ENCODE measurements at regions not wholly inside any gene's neighbourhood (a gene's known extent, or its start where the extent isn't known, plus 50 kb on each side); places are given as distances from the start of the nearest gene placed in this dataset.
"Not testable (repeated sequence)": the region's sequence is repeated elsewhere in the genome, so short reads cannot be mapped to it uniquely, and the experiment has no call there.

DNA sequence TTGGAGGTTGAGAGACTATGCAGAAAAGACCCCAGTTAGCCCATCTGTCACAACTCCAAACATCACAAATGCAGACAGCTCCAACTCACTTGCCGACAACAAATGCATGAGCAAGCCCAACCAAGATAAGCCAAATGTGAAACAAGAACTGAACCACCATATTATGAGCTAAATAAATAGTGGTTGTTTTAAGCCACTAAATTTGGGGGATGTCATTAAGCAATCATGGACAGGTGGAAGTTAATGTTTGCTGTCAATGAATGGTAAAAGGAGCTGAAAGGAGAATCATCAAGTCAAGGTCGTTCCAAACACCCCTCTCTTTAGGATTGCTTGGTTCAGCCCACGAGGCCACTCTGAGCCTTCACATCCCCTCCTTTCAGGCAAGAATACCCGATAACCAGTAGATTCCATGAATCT lies 71.2 kb upstream of the PLCB4 start:
- H3K79me1 ChIP-seq (ENCODE audit: low read depth, low read length), result no peaks in the 10 kb centered on the region
- no peak overlapping the region for H3K27ac ChIP-seq (replicated peaks; ENCODE audit: low read length)
- no peak overlapping the region for H4K91ac ChIP-seq (ENCODE audit: low read depth, low read length, poor library complexity)
- H2BK15ac ChIP-seq (ENCODE audit: low read length), result no peak overlapping the region
- no peak overlapping the region for H3K14ac ChIP-seq (ENCODE audit: low read length)
- no peak overlapping the region for H4K8ac ChIP-seq (ENCODE audit: low read depth, low read length)
- no peak overlapping the region for H2BK5ac ChIP-seq (ENCODE audit: low read length)
- H3K4ac ChIP-seq (ENCODE audit: low read length), result no peak overlapping the region
- H3K9me3 ChIP-seq (replicated peaks in 1 of 2; ENCODE audit: control insufficient read depth in 2 of 2, insufficient read depth in 1 of 2, low read depth in 1 of 2, low read length in 2 of 2), result peaks cover 2 to 3% of the 10 kb centered on the region in 2 donors
- H2BK12ac ChIP-seq (ENCODE audit: low read length), result no peak overlapping the region
- H3K4me3 ChIP-seq (ENCODE audit: low read length in 2 of 2), result peak overlapping the region in 1 of 2 donors; percentile 49
- no peak overlapping the region for H3K4me2 ChIP-seq (ENCODE audit: insufficient read depth, low read length, poor library complexity, severe bottlenecking)
- no peak overlapping the region for H3K23ac ChIP-seq (ENCODE audit: low read depth, low read length, poor library complexity)
- no peak overlapping the region for H3K9ac ChIP-seq (ENCODE audit: low read depth, low read length, poor library complexity)
- H3K27me3 ChIP-seq (ENCODE audit: control insufficient read depth in 3 of 3, insufficient read depth in 3 of 3, low read depth in 1 of 3, low read length in 3 of 3), result no peaks in the 10 kb centered on the region
- DNase-seq (ENCODE audit: low spot score), result no peak
- H3K36me3 ChIP-seq (replicated peaks in 1 of 2; ENCODE audit: control insufficient read depth in 2 of 2, insufficient read depth in 2 of 2, low read length in 2 of 2), result no peaks in the 10 kb centered on the region
- H3K4me1 ChIP-seq (ENCODE audit: control insufficient read depth in 2 of 2, insufficient read depth in 1 of 2, low read depth in 1 of 2, low read length in 2 of 2), result peaks cover 7 to 8% of the 10 kb centered on the region in 2 donors
- H2AK5ac ChIP-seq (ENCODE audit: low read depth, low read length), result no peak overlapping the region
- no CpG with 5 or more reads among the region's 4 CpGs for WGBS, 2 donors (ENCODE audit: extremely low coverage in 2 of 2, insufficient read length in 2 of 2, insufficient replicate concordance in 1 of 2)
- H2BK120ac ChIP-seq (ENCODE audit: low read depth, low read length), result no peak overlapping the region
- peak overlapping the region; percentile 89 for H2AFZ ChIP-seq (ENCODE audit: low read length)
- no peak overlapping the region for H3K18ac ChIP-seq (ENCODE audit: low read length)

DNA sequence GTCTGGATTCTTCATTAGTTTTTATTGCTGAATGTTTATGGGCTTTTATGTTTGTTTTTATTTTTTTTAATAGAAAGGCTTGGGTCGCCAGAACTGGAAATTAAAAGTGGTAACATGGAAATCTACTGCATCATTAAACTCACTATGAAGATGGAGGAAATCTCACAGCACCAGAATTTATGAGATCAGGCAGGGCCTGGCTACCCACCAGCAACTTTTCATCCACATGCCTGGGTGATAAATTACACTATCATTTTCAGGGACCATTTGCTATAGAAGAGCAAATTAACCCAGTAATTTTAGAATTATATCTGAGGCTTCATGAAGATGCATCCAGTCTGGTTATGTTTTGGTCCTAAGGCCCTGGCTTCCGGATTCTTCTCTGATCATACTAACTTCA lies 57.8 kb upstream of the PLCB4 start:
- Histone ChIP-seq H2BK5ac (ENCODE audit: low read length) (no peak overlapping the region), H3K9me3 (replicated peaks in 1 of 2; ENCODE audit: control insufficient read depth in 2 of 2, insufficient read depth in 1 of 2, low read depth in 1 of 2, low read length in 2 of 2) (no peaks in the 10 kb centered on the region), H2AFZ (ENCODE audit: low read length) (no peak overlapping the region), H4K91ac (ENCODE audit: low read depth, low read length, poor library complexity) (no peak overlapping the region), H3K79me1 (ENCODE audit: low read depth, low read length) (no peaks in the 10 kb centered on the region), H2BK15ac (ENCODE audit: low read length) (no peak overlapping the region), H3K4ac (ENCODE audit: low read length) (no peak overlapping the region), H3K14ac (ENCODE audit: low read length) (no peak overlapping the region), H3K36me3 (replicated peaks in 1 of 2; ENCODE audit: control insufficient read depth in 2 of 2, insufficient read depth in 2 of 2, low read length in 2 of 2) (no peaks in the 10 kb centered on the region), H3K27me3 (ENCODE audit: control insufficient read depth in 3 of 3, insufficient read depth in 3 of 3, low read depth in 1 of 3, low read length in 3 of 3) (no peaks in the 10 kb centered on the region), H3K4me1 (ENCODE audit: control insufficient read depth in 2 of 2, insufficient read depth in 1 of 2, low read depth in 1 of 2, low read length in 2 of 2) (peaks cover 1 to 9% of the 10 kb centered on the region in 2 donors), H3K27ac (replicated peaks; ENCODE audit: low read length) (no peak overlapping the region), H3K23ac (ENCODE audit: low read depth, low read length, poor library complexity) (no peak overlapping the region), H3K9ac (ENCODE audit: low read depth, low read length, poor library complexity) (no peak overlapping the region), H3K4me3 (ENCODE audit: low read length in 2 of 2) (no peak overlapping the region), H3K4me2 (ENCODE audit: insufficient read depth, low read length, poor library complexity, severe bottlenecking) (no peak overlapping the region), H2BK120ac (ENCODE audit: low read depth, low read length) (no peak overlapping the region), H3K18ac (ENCODE audit: low read length) (no peak overlapping the region), H2AK5ac (ENCODE audit: low read depth, low read length) (no peak overlapping the region), H4K8ac (ENCODE audit: low read depth, low read length) (no peak overlapping the region), H2BK12ac (ENCODE audit: low read length) (no peak overlapping the region)
- no peak for DNase-seq (ENCODE audit: low spot score)
- WGBS, 2 donors (ENCODE audit: extremely low coverage in 2 of 2, insufficient read length in 2 of 2, insufficient replicate concordance in 1 of 2), result no CpG with 5 or more reads among the region's 2 CpGs

DNA sequence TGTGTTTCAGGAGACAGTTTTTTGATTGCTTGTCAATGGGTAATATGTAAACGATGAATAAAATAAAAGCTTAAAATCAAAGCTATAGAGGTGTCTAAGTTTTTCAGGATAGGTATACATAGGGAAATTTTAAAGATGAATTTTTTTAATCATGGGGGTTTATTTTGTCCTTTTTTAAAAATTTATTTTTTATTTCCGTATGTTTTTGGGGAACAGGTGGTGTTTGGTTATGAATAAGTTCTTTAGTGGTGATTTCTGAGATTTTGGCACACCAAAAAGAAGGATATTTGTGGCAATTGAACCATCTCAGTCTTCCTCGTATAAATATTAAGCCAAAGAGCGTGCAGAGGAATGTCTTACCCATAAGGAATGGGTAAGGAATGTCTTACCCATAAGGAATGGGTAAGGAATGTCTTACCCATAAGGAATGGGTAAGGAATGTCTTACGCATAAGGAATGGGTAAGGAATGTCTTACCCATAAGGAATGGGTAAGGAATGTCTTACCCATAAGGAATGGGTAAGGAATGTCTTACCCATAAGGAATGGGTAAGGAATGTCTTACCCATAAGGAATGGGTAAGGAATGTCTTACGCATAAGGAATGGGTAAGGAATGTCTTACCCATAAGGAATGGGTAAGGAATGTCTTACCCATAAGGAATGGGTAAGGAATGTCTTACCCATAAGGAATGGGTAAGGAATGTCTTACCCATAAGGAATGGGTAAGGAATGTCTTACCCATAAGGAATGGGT lies 53.5 kb upstream of the PLCB4 start:
- not testable (repeated sequence) for H3K79me1 ChIP-seq (ENCODE audit: low read depth, low read length); H2BK120ac ChIP-seq (ENCODE audit: low read depth, low read length); DNase-seq (ENCODE audit: low spot score); H2BK12ac ChIP-seq (ENCODE audit: low read length); H3K27ac ChIP-seq (replicated peaks; ENCODE audit: low read length); H3K9me3 ChIP-seq (replicated peaks in 1 of 2; ENCODE audit: control insufficient read depth in 2 of 2, insufficient read depth in 1 of 2, low read depth in 1 of 2, low read length in 2 of 2); H3K9ac ChIP-seq (ENCODE audit: low read depth, low read length, poor library complexity); H3K18ac ChIP-seq (ENCODE audit: low read length); H2AFZ ChIP-seq (ENCODE audit: low read length); H2BK15ac ChIP-seq (ENCODE audit: low read length); H3K14ac ChIP-seq (ENCODE audit: low read length); H3K23ac ChIP-seq (ENCODE audit: low read depth, low read length, poor library complexity); H3K4me2 ChIP-seq (ENCODE audit: insufficient read depth, low read length, poor library complexity, severe bottlenecking); H3K4ac ChIP-seq (ENCODE audit: low read length); H3K36me3 ChIP-seq (replicated peaks in 1 of 2; ENCODE audit: control insufficient read depth in 2 of 2, insufficient read depth in 2 of 2, low read length in 2 of 2); H3K27me3 ChIP-seq (ENCODE audit: control insufficient read depth in 3 of 3, insufficient read depth in 3 of 3, low read depth in 1 of 3, low read length in 3 of 3); H3K4me3 ChIP-seq (ENCODE audit: low read length in 2 of 2); H2AK5ac ChIP-seq (ENCODE audit: low read depth, low read length); H4K91ac ChIP-seq (ENCODE audit: low read depth, low read length, poor library complexity); H3K4me1 ChIP-seq (ENCODE audit: control insufficient read depth in 2 of 2, insufficient read depth in 1 of 2, low read depth in 1 of 2, low read length in 2 of 2); H4K8ac ChIP-seq (ENCODE audit: low read depth, low read length); H2BK5ac ChIP-seq (ENCODE audit: low read length)
- WGBS, 2 donors (ENCODE audit: extremely low coverage in 2 of 2, insufficient read length in 2 of 2, insufficient replicate concordance in 1 of 2), result no CpG with 5 or more reads among the region's 6 CpGs

DNA sequence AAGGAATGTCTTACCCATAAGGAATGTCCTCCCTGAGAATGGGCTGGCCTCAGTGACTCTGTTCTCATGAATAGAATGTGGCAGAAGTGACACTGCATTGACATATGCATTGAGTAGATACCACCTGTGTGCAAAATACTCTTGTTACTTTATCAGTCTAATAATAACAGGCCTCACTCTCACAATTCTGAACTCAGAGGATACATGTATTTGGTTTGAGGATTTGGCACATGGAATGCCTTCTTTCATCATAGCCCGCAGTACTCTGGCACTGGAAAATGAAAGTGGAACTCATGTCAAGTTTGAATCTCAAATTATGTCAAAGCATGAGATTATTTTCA lies 52.9 kb upstream of the PLCB4 start:
- Histone ChIP-seq H2BK12ac (ENCODE audit: low read length) (no peak overlapping the region), H4K91ac (ENCODE audit: low read depth, low read length, poor library complexity) (no peak overlapping the region), H3K4me3 (ENCODE audit: low read length in 2 of 2) (no peak overlapping the region), H2BK15ac (ENCODE audit: low read length) (no peak overlapping the region), H3K14ac (ENCODE audit: low read length) (no peak overlapping the region), H2AFZ (ENCODE audit: low read length) (no peak overlapping the region), H3K27me3 (ENCODE audit: control insufficient read depth in 3 of 3, insufficient read depth in 3 of 3, low read depth in 1 of 3, low read length in 3 of 3) (no peaks in the 10 kb centered on the region), H3K18ac (ENCODE audit: low read length) (no peak overlapping the region), H3K9me3 (replicated peaks in 1 of 2; ENCODE audit: control insufficient read depth in 2 of 2, insufficient read depth in 1 of 2, low read depth in 1 of 2, low read length in 2 of 2) (no peaks in the 10 kb centered on the region), H3K36me3 (replicated peaks in 1 of 2; ENCODE audit: control insufficient read depth in 2 of 2, insufficient read depth in 2 of 2, low read length in 2 of 2) (no peaks in the 10 kb centered on the region), H3K4me2 (ENCODE audit: insufficient read depth, low read length, poor library complexity, severe bottlenecking) (no peak overlapping the region), H4K8ac (ENCODE audit: low read depth, low read length) (no peak overlapping the region), H3K9ac (ENCODE audit: low read depth, low read length, poor library complexity) (no peak overlapping the region), H3K79me1 (ENCODE audit: low read depth, low read length) (no peaks in the 10 kb centered on the region), H3K27ac (replicated peaks; ENCODE audit: low read length) (no peak overlapping the region), H2BK5ac (ENCODE audit: low read length) (no peak overlapping the region), H3K4me1 (ENCODE audit: control insufficient read depth in 2 of 2, insufficient read depth in 1 of 2, low read depth in 1 of 2, low read length in 2 of 2) (peaks cover 3 to 9% of the 10 kb centered on the region in 2 donors), H3K4ac (ENCODE audit: low read length) (no peak overlapping the region), H2AK5ac (ENCODE audit: low read depth, low read length) (no peak overlapping the region), H3K23ac (ENCODE audit: low read depth, low read length, poor library complexity) (no peak overlapping the region), H2BK120ac (ENCODE audit: low read depth, low read length) (no peak overlapping the region)
- WGBS, 2 donors (ENCODE audit: extremely low coverage in 2 of 2, insufficient read length in 2 of 2, insufficient replicate concordance in 1 of 2), result no CpG with 5 or more reads among the region's 1 CpG
- no peak for DNase-seq (ENCODE audit: low spot score)

Measured in neuronal stem cell (in vitro differentiated cells).